ENCODE measurements at regions not wholly inside any gene's neighbourhood (a gene's known extent, or its start where the extent isn't known, plus 50 kb on each side); places are given as distances from the start of the nearest gene placed in this dataset.

DNA sequence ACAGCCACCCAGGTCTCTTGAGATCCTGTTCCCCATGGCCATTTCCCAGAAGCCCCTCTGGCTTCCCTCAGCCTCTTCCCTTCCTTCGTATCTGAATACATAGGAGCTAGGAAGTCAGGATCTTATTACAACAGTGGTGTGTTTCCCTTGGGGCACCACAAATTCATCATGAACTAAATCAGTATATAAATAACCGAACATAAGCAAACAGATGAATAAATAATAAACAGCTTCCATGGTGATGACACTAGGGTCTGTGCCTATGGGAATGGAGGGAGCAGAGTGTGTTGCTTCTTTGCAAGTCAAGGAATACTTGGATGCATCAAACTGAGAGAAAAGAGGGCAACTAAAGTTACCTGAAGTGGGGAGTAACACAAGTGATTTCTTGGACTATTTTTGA is 527.6 kb downstream of the LMO7 start:
- DNase-seq = no peak

DNA sequence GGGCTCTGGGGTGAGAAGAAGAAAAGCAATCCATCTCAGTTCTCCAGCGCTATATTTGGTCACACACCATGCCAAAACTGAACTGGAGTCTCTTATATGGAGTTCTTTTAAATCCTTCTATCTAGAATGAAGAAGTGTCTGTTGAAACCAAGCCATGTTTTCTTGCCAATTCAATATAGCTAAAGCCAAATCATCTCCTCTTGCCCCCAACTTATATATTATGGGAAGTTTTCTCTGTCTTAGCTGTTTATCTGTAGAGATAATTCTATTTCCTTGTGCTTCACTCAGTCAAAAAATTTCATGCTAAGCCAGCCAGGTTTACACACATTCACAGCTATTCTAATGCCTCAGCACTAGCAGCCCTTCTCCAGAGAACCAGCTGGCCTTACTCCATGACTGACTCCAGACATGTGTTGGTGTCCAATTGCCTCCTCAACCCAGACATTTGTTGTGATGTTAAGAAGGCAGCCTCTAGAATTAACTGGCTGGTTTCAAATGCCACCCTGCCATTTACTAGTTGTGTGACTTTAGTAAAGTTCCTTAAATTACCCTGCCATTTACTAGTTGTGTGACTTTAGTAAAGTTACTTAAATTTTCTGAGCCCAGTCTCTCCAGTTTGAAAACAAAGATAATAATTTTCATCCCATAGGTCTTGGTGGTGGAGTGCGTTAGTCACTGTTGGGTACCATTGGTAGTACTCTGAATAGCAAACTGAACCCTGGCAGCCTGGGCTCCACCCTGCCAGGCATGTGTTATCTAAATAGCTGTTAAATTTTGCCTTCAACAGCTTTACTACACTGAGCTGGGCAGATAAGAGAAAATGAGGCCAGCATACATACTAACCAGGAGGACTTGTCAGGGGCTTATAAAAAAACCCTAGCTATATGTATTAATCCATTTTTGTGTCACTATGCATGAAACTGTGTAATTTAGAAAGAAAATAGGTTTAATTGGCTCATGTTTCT is 525.1 kb downstream of the LMO7 start:
- no peak for DNase-seq

DNA sequence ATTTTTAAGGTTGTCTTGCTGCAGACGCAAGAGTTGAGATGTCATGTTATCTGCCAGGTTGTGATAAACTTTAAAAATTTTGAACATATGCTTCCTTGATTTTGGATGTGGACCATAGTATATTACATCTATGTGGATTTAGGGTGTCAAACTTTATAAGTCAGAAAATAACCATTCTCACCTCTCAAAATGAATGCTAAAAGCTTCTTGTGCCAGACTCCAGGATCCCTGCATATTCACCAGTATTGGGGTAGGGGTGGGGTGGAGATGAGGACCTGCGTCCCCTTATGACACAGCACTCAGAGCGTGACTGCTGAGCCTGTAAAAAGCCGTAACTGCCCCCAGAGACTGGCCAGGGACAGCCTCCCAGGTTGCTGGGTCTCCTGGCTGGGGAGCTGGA is 524.4 kb downstream of the LMO7 start:
- DNase-seq = no peak

DNA sequence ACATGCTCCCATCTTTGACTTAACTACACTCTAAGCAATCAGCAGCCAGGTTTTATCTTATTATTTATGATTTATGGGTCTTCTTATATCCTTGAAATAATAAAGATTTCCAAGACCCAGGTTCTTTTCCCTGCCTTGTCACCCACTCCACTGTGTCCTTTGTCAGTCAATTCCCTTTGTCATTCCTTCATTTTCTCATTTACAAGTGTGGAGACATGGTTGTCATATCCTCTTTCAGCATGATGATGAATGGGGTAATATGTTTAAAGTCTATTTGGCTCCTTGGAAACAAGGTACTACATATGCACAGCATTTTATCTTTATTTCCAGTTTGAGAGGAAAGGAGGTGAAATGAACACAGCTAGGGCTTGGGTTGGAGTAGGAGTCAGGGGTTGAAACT is 521.8 kb downstream of the LMO7 start:
- no peak for DNase-seq

GRCh38 chr13:76153239-76153638 is 517.1 kb downstream of the LMO7 start:
- no peak for DNase-seq

DNA sequence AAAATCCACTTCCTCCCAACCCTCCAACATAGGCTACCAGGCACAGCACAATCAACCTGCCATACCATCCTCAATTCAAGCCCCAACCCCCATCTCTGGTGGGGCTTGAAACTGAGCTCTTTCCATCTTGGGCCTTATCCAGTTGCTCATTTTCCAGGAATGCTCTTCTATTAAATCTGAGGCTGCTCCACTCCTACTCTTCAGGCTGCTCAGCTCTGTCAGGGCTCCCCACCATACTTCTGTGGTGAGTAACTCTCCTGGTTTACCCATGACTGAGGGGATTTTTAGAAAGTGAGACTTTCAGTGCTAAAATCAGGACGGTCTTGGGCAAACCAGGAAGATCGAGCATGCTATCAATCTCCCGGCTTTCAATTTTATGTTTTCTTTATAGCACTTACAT is 512.8 kb downstream of the LMO7 start:
- DNase-seq = no peak

GRCh38 chr13:76148374-76148773 is 512.2 kb downstream of the LMO7 start:
- no peak for DNase-seq

GRCh38 chr13:76132532-76132931 is 496.4 kb downstream of the LMO7 start:
- DNase-seq = no peak

- DNase-seq = no peak
Observed at GRCh38 chr13:76131551-76131950, 495.4 kb downstream of the LMO7 start.

- DNase-seq = no peak
Observed at GRCh38 chr13:76129305-76130000, 493.3 kb downstream of the LMO7 start.

- no peak for DNase-seq
Observed at GRCh38 chr13:76127922-76128321, 491.8 kb downstream of the LMO7 start.

DNA sequence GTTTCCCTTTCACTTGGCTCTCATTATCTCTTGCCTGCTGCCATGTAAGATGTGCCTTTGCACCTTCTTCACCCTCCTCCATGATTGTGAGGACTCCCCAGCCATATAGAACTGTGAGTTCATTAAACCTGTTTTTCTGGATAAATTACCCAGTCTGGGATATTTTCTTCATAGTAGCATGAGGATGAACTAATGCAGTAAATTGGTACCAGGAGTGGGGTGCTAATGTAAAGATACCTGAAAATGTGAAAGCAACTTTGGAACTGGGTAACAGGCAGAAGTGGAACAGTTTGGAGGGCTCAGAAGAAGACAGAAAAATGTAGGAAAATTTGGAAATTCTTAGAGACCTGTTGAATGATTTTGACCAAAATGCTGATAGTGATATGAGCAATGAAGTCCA is 487.4 kb downstream of the LMO7 start:
- DNase-seq = no peak

DNA sequence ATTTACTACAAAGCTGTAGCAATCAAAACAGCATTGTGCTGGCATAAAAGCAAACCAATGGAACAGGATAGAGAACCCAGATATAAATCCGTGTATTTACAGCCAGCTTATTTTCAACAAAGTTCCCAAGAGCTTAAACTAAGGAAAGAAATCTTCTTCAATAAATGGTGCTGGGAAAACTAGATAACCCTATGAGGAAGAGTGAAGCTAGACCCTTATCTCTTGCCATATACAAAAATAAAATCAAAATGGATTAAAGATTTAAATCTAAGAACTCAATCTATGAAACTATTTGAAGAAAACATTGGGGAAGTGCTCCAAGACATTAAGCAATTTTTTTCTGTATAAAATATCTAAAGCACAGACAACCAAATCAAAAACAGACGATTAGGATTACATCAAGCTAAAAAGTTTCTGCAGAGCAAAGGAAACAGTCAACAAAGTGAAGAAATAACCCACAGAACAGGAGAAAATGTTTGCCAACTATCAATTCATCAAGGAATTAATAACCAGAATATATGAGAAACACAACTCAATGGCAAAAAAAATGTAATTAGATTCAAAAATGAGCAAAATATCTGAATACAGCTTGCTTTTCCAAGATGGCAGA is 480.7 kb downstream of the LMO7 start:
- DNase-seq = no peak

DNA sequence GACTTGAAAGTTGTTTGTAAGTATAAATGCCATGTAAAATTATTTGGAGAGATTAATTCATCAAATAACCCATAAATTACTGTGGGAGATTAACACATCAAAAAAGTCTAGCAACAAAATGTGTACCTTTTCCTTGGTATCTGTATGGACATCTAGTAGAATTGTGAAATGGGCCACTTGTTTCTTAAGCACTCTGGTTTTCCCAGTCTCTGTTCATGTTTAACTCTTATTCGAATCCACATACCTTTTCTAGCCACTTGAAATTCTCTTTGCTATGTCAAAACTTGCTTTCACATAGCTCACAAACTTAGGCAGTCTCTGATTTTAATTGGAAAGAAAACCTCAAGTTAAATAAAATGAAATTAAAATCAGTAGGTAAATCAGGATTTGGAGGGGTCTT is 470.6 kb downstream of the LMO7 start:
- DNase-seq = no peak

GRCh38 chr13:76094645-76095044 is 458.5 kb downstream of the LMO7 start:
- no peak for DNase-seq

GRCh38 chr13:76091076-76091475 is 454.9 kb downstream of the LMO7 start:
- DNase-seq = no peak

GRCh38 chr13:76086729-76087128 is 450.6 kb downstream of the LMO7 start:
- DNase-seq = no peak

DNA sequence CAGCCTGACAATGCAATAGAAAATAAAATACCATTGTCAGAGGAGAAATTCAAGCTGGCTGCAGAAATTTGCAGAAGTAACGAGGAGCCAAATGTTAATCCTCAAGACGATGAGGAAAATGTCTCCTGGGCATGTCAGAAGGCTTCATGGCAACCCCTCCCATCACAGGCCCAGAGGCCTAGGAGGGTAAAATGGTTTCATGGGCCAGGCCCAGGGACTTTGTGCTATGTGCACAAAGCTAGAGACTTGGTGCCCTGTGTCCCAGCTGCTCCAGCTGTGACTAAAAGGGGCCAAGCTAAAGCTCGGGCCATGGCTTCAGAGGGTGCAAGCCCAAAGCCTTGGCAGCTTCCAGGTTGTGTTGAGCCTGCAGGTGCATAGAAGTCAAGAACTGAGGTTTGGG is 431.7 kb downstream of the LMO7 start:
- no peak for DNase-seq

DNA sequence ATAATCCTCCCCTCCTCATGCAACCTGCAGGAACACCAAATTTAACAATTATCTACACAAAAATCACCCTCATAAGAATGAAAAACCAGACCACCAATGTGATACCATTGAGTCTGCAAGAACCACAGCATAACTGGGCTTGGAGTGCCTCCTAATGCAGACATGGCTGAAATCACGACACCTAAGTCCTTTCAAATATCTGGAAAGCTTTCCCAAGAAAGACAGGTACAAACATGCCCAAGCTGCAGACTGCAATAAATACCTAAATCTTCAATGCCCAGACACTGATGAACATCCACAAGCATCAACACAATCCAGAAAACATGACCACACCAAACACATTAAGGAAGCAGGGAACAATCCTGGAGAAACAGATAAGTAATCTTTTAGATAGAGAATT is 417.1 kb downstream of the LMO7 start:
- no peak for DNase-seq

- DNase-seq = no peak
Observed at GRCh38 chr13:76049376-76049746, 413.2 kb downstream of the LMO7 start.

- DNase-seq = no peak
Observed at GRCh38 chr13:76048675-76049375, 412.7 kb downstream of the LMO7 start.

GRCh38 chr13:76048131-76048530 is 412.0 kb downstream of the LMO7 start:
- no peak for DNase-seq

GRCh38 chr13:76043874-76044273 is 407.7 kb downstream of the LMO7 start:
- no peak for DNase-seq

Data from suppressor macrophage treated with lipopolysaccharide for 1 hour (primary cell).